Spleen (tissue), 11 donors: ENCODE measurements at regions not wholly inside any gene's neighbourhood (a gene's known extent, or its start where the extent isn't known, plus 50 kb on each side); places are given as distances from the start of the nearest gene placed in this dataset.
A peak's percentile ranks its signal among the peaks of the same experiment; 100 is the strongest.

Experiments used
- DNase-seq: peaks from one replicate; pipeline ENCODE4 v3.0.0-alpha.2; 2020
- H3K27ac ChIP-seq, 8 donors: fragments of 200-600 bp; sonication (generic) in 7 of 8; 1 replicate in 4 of 8; 2 replicates in 4 of 8; pipeline versions ENCODE4 v1.5.0 to v1.8.0; 2016 to 2021; ENCODE audit warnings: inconsistent platforms in 4 of 8, mild to moderate bottlenecking in 4 of 8, moderate library complexity in 1 of 8
- H3K27me3 ChIP-seq, 7 donors: fragments of 200-600 bp; sonication (generic) in 6 of 7; replicated peaks in 1 of 7; 1 replicate in 4 of 7; 2 replicates in 3 of 7; pipeline versions ENCODE4 v1.5.0 to v1.8.0; 2016 to 2021; ENCODE audit warnings: inconsistent platforms in 3 of 7, mild to moderate bottlenecking in 1 of 7
- H3K36me3 ChIP-seq, 6 donors: fragments of 200-600 bp; sonication (generic) in 5 of 6; 1 replicate in 4 of 6; 2 replicates in 2 of 6; pipeline versions ENCODE4 v1.5.0 to v1.8.0; 2016 to 2021; ENCODE audit warnings: inconsistent platforms in 2 of 6
- H3K4me1 ChIP-seq, 6 donors: fragments of 200-600 bp; sonication (generic) in 5 of 6; 1 replicate in 3 of 6; 2 replicates in 3 of 6; pipeline versions ENCODE4 v1.5.0 to v1.8.0; 2016 to 2021; ENCODE audit warnings: inconsistent platforms in 3 of 6
- H3K4me3 ChIP-seq, 8 donors: fragments of 200-600 bp; sonication (generic) in 7 of 8; 1 replicate in 4 of 8; 2 replicates in 4 of 8; pipeline versions ENCODE4 v1.5.0 to v1.8.0; 2016 to 2021; ENCODE audit warnings: inconsistent platforms in 4 of 8, mild to moderate bottlenecking in 4 of 8, moderate library complexity in 2 of 8
- H3K9me3 ChIP-seq, 8 donors: fragments of 200-600 bp; sonication (generic) in 7 of 8; 1 replicate in 4 of 8; 2 replicates in 4 of 8; pipeline versions ENCODE4 v1.5.0 to v1.8.0; 2016 to 2021; ENCODE audit warnings: inconsistent platforms in 4 of 8
- CTCF ChIP-seq, 11 experiments: fragments of 200-600 bp in 7 of 11; fragments of 450-650 bp in 4 of 11; sonication (generic) in 4 of 11; IDR thresholded peaks in 8 of 11; conservative IDR thresholded peaks in 3 of 11; 1 replicate in 7 of 11; 2 replicates in 4 of 11; pipeline versions ENCODE4 v1.4.0 to v1.8.0; 2016 to 2021; ENCODE audit warnings: antibody characterized with exemption in 11 of 11, inconsistent platforms in 4 of 11, mild to moderate bottlenecking in 1 of 11
- POLR2A ChIP-seq, 3 donors: fragments of 450-650 bp; IDR thresholded peaks; one replicate each; pipeline ENCODE4 v1.5.1; 2017; ENCODE audit warnings: antibody characterized with exemption in 3 of 3, mild to moderate bottlenecking in 1 of 3
- POLR2AphosphoS5 ChIP-seq, 3 donors: sonication (generic); formaldehyde crosslinking; IDR thresholded peaks; one replicate each; pipeline ENCODE4 v1.5.1; 2017; ENCODE audit warnings: antibody characterized with exemption in 3 of 3
- WGBS, 5 donors: extraction: QIAGEN DNeasy Blood & Tissue Kit in 3 of 5; methylation state at CpG; one replicate each; pipeline versions ENCODE4 v1.1.5 to v1.1.7; 2013 to 2018; 5-methylcytosine and 5-hydroxymethylcytosine counted together
- intact Hi-C: fragments of 100-400 bp; cut with DNase I; formaldehyde crosslinking; loops from one replicate; pipeline ENCODE4 v1.15.0; 2023; ENCODE audit warnings: low total_unique reads
- donor health status: healthy with polysubstance abuse.
- donor health status: DM: no; HTN: no; CAD: no; lungs with moderate emphysema.
- donor health status: DM: no; HTN: no; CAD: no.
- donor health status: Bipolar disorder and iron deficiency.
- donor health status: healthy.
- donor health status: DM: no; HTN: no; CAD: no.
- donor health status: DM: yes; HTN: yes; CAD: no.

GRCh38 chr9:107587191-107587963 is 97.8 kb upstream of the KLF4 start:
- Histone ChIP-seq H3K4me1 (peaks cover 0 to 27% (median 6%) of the 10 kb centered on the region in 6 donors), H3K27me3 (no peaks in the 10 kb centered on the region), H3K36me3 (no peaks in the 10 kb centered on the region), H3K9me3 (no peaks in the 10 kb centered on the region), H3K27ac (peak overlapping the region; percentile 63 to 87 (median 75)), H3K4me3 (peak overlapping the region in 2 of 8 donors; percentile 14 to 27)
- no peak for TF ChIP-seq POLR2A (IDR thresholded peaks at IDR 0.05)
- no peak for TF ChIP-seq CTCF (IDR thresholded peaks at IDR 0.05 in 8 of 11, conservative IDR thresholded peaks at IDR 0.05 in 3 of 11)
- peak; percentile 78 to 89 (median 88) for TF ChIP-seq POLR2AphosphoS5 (IDR thresholded peaks at IDR 0.05)
- intact Hi-C loops: no loop called here
- DNase-seq: peak; percentile 88
- 28 to 44% (median 39%) methylated on average over 26 of the region's 26 CpGs for WGBS, 5 donors

GRCh38 chr9:107586493-107586892 is 96.9 kb upstream of the KLF4 start:
- H3K27ac ChIP-seq: peak overlapping the region in 2 of 8 donors; percentile 77 to 87
- no peak overlapping the region for H3K4me3 ChIP-seq
- no peaks in the 10 kb centered on the region for H3K27me3 ChIP-seq
- no peaks in the 10 kb centered on the region for H3K9me3 ChIP-seq
- DNase-seq: no peak
- H3K36me3 ChIP-seq: no peaks in the 10 kb centered on the region
- TF ChIP-seq POLR2A (IDR thresholded peaks at IDR 0.05) (no peak), CTCF (IDR thresholded peaks at IDR 0.05 in 8 of 11, conservative IDR thresholded peaks at IDR 0.05 in 3 of 11) (no peak), POLR2AphosphoS5 (IDR thresholded peaks at IDR 0.05) (no peak)
- H3K4me1 ChIP-seq: peaks cover 0 to 27% (median 6%) of the 10 kb centered on the region in 6 donors
- intact Hi-C loops: no loop called here
- WGBS, 5 donors: 80 to 96% (median 91%) methylated on average over 2 to 3 of the region's 3 CpGs

GRCh38 chr9:107585465-107585864 is 95.9 kb upstream of the KLF4 start:
- Histone ChIP-seq H3K36me3 (no peaks in the 10 kb centered on the region), H3K4me3 (no peak overlapping the region), H3K4me1 (peaks cover 0 to 27% (median 6%) of the 10 kb centered on the region in 6 donors), H3K27ac (no peak overlapping the region), H3K27me3 (no peaks in the 10 kb centered on the region), H3K9me3 (no peaks in the 10 kb centered on the region)
- no peak for TF ChIP-seq CTCF (IDR thresholded peaks at IDR 0.05 in 8 of 11, conservative IDR thresholded peaks at IDR 0.05 in 3 of 11)
- TF ChIP-seq POLR2A (IDR thresholded peaks at IDR 0.05): no peak
- no peak for TF ChIP-seq POLR2AphosphoS5 (IDR thresholded peaks at IDR 0.05)
- intact Hi-C loops: no loop called here
- 81 to 92% (median 87%) methylated on average over 3 of the region's 3 CpGs for WGBS, 5 donors
- DNase-seq: no peak

GRCh38 chr9:107584944-107585343 is 95.4 kb upstream of the KLF4 start:
- H3K27me3 ChIP-seq: no peaks in the 10 kb centered on the region
- intact Hi-C loops: no loop called here
- no peak for DNase-seq
- whole genome bisulfite sequencing, 5 donors: 36 to 71% (median 60%) methylated on average over 1 of the region's 1 CpG
- TF ChIP-seq CTCF (IDR thresholded peaks at IDR 0.05 in 8 of 11, conservative IDR thresholded peaks at IDR 0.05 in 3 of 11): no peak
- TF ChIP-seq POLR2A (IDR thresholded peaks at IDR 0.05): no peak
- TF ChIP-seq POLR2AphosphoS5 (IDR thresholded peaks at IDR 0.05): no peak
- no peaks in the 10 kb centered on the region for H3K36me3 ChIP-seq
- no peak overlapping the region for H3K4me3 ChIP-seq
- H3K9me3 ChIP-seq: no peaks in the 10 kb centered on the region
- no peak overlapping the region for H3K27ac ChIP-seq
- peaks cover 0 to 27% (median 6%) of the 10 kb centered on the region in 6 donors for H3K4me1 ChIP-seq
